Left hindlimb (tissue), 1 donor: ENCODE measurements at regions not wholly inside any gene's neighbourhood (a gene's known extent, or its start where the extent isn't known, plus 50 kb on each side); places are given as distances from the start of the nearest gene placed in this dataset.

Source experiments
- DNase-seq: peaks from one replicate; pipeline ENCODE4 v3.0.0-alpha.2; 2018

GRCh38 chr5:2017540-2018389 lies 135.0 kb upstream of the IRX4 start:
- no peak for DNase-seq

GRCh38 chr5:2015961-2016360 lies 133.2 kb upstream of the IRX4 start:
- no peak for DNase-seq

- no peak for DNase-seq
Measured at GRCh38 chr5:2015124-2015848, 132.6 kb upstream of the IRX4 start.

- DNase-seq, result no peak
Measured at GRCh38 chr5:2014058-2014610, 131.4 kb upstream of the IRX4 start.

GRCh38 chr5:2013301-2014057 lies 130.8 kb upstream of the IRX4 start:
- no peak for DNase-seq

DNA sequence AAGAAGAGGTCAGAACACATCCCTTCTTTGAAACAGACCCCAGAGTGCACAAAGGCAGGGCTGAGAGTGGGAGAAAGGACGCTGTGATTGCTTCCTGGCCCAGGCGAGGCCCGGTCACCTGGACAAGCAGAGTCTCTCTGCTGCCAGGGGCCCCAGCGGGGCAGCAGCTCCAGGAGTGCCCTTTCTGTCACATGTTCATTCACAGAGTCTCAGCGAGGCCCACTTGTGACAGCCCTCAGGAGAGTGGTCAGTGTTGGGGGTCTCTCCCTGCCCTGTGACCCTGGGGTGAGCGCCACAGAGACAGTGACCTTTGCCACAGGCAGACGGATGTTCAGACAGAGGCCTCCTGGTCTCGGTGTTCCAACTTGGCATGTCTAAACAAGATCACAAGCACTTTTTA lies 130.2 kb upstream of the IRX4 start:
- no peak for DNase-seq

DNA sequence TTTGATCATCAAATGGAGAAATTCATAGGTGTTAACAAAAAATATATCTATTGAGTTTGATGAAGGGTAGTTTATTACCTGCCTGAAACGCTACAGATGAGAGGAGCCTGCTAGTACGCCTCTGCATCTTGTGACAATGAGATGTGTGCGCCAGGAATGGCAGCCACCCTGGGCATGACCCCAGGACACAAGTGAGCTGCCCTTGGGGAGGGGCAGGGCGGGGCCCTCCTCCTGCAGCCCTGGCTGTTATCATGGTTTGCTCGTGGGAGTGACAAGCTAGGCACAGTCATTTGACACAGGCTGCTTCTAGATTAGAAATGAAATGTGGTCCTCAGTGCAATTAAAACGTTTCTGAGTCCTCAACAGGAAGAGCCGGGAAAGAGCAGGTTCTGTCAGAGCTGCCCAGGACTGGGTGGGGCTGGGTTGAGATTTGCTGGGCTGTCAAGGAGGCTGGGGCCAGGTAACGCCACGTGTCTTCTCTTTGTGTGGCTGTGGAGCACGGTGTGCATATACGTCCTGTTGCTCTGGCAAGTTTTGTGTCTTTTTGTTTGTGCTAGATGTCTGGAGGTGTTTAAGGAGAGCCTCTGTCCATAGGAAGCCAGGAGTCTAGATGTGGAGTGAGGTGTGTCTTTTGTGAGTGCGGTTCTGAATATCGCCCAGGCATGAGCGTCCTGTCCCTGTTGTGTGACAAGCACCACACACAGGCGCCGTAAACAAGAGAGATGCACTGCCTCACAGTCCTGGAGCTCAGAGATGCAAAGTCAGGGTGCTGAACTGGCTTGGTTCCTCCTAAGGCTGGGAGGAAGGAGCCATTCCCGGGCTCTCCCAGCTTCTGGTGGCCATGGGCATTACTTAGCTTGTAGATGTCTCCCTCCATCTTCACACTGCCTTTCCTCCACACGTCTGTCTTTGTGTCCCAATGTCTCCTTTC lies 129.0 kb upstream of the IRX4 start:
- DNase-seq, result no peak

GRCh38 chr5:2010940-2011339 lies 128.2 kb upstream of the IRX4 start:
- no peak for DNase-seq

DNA sequence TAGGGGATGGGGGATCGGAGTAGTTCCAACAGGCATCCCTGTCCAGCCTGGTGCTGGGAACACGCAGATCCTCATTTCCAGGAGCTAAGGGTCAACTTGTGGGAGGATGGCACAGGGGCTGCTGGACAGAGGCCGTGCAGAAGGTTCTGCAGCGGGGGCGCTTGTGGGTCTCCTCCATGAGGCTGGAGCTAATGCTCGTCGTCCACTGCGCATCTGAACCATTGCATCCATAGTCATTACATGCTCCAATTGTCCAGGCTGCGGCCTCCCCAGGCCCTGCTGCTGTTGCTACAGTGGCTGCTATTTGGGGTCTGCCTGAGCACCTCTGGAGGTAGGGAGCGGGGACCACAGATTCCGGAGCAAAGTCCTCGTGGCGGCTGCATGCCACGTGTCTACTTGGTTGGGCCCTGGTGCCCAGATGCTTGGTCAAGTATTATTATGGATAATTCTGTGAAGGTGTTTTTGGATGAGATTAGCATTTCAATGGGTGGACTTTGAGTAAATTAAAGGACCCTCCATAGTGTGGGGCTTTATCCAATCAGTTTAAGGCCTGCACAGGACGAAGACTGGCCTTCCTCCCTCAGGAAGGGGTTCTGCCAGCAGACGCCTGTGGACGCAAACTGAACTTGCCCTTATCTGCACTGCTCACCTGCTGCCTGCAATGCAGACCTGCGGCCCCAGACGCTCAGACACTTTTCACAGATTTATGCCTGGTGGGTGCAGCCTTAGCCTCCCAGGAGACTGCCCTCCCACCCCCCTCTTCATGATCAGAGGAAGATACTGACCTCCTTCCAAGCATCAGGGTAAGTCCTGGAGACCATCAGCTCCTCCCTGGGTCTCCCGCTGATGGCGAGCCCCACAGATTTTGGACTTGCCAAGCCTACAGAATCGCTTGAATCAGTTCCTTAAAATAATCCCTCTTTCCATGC lies 127.5 kb upstream of the IRX4 start:
- no peak for DNase-seq

GRCh38 chr5:2008851-2009629 lies 126.3 kb upstream of the IRX4 start:
- no peak for DNase-seq

DNA sequence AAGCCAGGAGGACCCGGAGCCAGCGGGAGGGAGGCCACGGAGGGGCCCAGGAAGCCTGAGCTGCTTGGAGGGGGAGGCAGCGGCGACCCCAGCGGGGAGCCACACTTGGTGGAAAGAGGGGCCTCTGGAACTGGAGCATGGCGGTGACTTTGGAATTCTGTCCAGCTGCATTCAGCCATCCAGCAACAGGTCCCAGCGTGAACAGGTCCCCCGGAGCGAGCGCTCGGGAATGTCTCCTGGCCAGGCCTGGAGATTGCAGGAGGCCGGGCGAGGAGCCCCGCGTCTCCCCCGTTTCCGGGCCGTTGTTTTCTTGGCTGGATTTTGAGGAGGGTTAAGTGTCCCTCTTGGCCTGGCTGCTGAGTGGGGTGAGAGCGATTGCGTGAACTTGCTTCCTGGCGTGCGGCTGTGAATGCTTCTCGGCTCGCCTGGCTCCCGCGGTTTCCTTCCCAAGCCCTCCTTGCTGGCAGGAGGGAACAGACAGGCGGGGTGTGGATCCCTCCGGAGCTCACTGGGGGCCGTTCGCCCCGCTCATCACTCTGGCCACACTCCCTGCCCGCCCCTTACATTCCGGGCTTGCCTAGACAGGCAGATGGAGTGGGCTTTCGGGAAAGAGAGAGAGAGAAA lies 125.3 kb upstream of the IRX4 start:
- DNase-seq, result peak; percentile 70

DNA sequence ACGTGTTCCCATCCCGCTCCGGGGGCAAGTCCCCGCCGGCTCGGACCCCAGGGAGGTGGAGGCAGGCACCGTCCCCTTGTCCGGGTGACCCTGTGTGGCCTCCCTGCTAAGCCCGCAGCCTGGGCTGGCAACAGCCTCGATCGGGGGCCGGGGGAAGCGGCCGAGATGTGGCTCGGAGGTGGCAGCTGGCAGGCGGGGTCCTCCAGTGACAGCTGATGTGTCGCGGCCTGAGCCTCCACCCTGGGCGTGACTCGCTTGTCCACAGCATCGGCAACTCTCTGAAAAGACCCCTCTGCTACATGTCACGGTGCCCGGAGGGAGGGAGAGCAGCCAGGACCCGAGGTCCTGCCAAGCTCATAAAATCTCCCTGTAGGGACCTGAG lies 124.8 kb upstream of the IRX4 start:
- no peak for DNase-seq

- no peak for DNase-seq
Measured at GRCh38 chr5:2006971-2007291, 124.2 kb upstream of the IRX4 start.

DNA sequence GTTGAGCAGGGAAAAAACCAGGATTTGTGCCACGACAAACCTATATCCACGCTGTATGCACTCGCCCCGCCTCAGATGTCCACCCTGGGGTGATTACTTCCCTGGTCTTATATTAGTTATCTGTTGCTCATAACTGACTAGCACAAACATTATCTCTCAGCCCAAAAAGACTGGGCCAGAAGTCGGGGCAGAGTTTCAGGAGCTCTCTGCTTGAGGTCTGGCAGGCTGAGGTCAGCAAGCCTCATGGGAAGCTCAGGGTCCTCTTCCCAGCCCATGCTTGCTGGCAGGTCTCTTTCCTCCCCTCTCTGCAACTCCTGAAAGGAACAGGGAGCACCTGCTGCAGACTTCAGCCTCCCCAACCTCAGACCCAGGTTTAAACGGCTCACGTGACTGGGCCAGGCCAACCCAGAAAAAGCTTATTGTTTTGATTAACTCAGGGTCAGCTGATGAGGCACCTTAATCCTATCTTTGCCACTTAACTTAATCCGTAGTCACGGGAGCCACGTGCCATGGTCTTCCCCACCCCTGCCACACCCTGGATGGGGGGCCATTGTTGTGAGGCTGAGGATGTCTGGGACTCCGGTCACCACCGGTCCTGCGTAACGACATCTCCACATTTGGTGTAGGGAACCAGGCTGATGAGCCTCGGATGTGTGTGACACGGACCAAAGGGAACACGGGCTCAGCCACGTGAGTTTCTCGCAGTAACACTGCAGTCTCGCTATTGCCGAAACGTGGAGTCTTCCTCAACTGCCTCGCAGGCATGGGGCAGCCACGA lies 123.7 kb upstream of the IRX4 start:
- no peak for DNase-seq

DNA sequence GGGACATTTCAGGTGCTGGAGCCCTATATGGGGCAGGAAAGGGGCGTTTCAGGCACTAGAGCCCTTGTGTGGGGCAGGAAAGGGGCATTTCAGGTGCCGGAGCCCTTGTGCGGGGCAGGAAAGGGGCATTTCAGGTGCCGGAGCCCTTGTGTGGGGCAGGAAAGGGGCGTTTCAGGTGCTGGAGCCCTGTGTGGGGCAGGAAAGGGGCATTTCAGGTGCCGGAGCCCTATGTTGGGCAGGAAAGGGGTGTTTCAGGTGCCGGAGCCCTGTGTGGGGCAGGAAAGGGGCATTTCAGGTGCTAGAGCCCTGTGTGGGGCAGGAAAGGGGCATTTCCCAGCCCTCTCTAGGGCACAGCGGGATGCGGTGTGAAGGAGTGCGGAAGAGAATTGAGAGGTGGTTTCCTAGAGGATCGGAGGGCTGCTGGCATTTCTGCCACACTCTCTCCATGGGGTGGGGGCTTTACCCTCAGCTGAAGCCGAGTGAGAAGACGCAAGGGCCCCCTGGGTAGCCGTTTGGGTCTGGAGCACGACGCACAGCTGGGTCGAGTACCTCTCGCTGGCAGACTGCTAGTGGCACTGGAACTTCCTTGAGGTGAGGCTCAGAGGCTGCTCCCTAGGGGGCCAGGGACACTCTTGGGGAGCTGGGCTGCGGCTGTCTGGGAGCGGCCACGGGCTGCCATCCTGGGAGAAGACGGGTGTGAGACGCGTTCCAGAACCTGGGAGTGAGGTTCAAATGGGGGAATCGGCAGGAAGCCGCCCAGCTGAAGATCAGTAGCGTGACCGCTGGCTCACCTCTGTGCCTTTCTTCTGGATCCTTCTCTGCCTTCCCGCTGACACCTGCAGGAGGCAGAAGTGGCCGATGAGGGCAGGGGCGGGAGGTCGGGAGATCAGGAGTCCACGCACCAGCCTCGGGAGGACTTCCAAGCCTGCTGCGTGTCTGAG lies 122.6 kb upstream of the IRX4 start:
- no peak for DNase-seq

DNA sequence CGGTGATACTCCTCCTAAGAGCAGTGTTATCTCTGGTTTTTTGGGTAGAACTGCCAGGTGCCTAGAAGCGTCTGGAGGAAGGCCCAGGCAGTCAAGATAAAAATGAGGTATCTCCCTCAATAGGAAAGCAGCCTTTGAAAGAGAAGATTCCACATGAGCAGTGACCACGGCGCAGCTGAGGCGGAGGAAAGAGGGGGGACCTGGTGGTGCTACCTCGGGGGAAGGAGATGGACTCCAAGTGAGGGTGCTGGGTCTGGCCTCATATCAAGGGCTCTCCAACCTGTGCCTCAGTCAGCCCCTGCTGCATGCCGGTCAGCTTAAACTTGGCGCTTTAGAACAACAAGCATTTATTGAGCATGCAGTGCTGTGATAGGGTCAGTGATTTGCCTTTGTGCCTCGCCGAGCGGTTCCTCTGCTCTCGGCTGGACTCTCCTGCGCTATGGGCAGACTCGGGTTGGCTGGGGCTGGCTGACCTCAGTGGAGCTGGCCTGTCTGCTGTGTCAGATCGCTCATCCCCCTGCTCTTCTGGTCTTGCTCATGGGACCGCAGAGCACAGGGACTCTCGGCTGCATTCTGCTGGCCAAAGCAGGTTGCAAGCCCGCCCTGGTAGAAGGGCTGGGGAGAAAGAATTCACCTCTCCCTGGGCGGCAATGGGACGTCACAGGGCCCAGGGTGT lies 121.1 kb upstream of the IRX4 start:
- no peak for DNase-seq

DNA sequence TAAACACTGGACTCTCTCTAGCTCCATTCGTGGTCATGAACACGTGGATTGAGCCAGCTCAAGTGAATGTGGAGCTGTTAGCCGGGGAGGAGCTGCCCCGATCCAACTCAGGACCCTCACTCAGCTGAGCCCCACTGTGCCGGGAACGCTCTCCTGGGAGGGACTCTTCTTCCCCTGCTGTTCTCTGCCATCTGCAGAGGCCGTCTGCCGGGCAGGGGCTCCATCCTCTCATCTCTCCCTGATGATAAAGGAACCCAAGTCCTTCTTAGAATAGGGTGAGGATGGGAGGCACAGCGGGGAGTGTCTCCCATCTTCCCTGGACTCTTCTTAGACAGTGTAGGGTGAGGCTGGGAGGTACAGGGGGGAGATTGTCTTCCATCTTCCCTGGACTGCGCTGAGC lies 120.5 kb upstream of the IRX4 start:
- no peak for DNase-seq
